ENCODE measurements at regions not wholly inside any gene's neighbourhood (a gene's known extent, or its start where the extent isn't known, plus 50 kb on each side); places are given as distances from the start of the nearest gene placed in this dataset.
"Not testable (repeated sequence)": the region's sequence is repeated elsewhere in the genome, so short reads cannot be mapped to it uniquely, and the experiment has no call there.

GRCh38 chr2:94576486-94576885 is 294.7 kb upstream of the TEKT4 start:
- not testable (repeated sequence) for DNase-seq

GRCh38 chr2:94577160-94577559 is 294.1 kb upstream of the TEKT4 start:
- DNase-seq: not testable (repeated sequence)

GRCh38 chr2:94579221-94579620 is 292.0 kb upstream of the TEKT4 start:
- DNase-seq: not testable (repeated sequence)

- DNase-seq: not testable (repeated sequence)
Observed at GRCh38 chr2:94583081-94583723, 288.0 kb upstream of the TEKT4 start.

- not testable (repeated sequence) for DNase-seq
Observed at GRCh38 chr2:94584569-94584968, 286.7 kb upstream of the TEKT4 start.

- DNase-seq: not testable (repeated sequence)
Observed at GRCh38 chr2:94586032-94586982, 284.9 kb upstream of the TEKT4 start.

GRCh38 chr2:94587042-94587441 is 284.2 kb upstream of the TEKT4 start:
- DNase-seq: not testable (repeated sequence)

GRCh38 chr2:94594019-94594836 is 277.0 kb upstream of the TEKT4 start:
- DNase-seq: not testable (repeated sequence)

- not testable (repeated sequence) for DNase-seq
Observed at GRCh38 chr2:94595956-94596355, 275.3 kb upstream of the TEKT4 start.

GRCh38 chr2:94598075-94598713 is 273.0 kb upstream of the TEKT4 start:
- DNase-seq: not testable (repeated sequence)

- not testable (repeated sequence) for DNase-seq
Observed at GRCh38 chr2:94600929-94601328, 270.3 kb upstream of the TEKT4 start.

GRCh38 chr2:94602466-94602865 is 268.8 kb upstream of the TEKT4 start:
- DNase-seq: no peak

- DNase-seq: no peak
Observed at GRCh38 chr2:94622113-94622618, 249.1 kb upstream of the TEKT4 start.

- not testable (repeated sequence) for DNase-seq
Observed at GRCh38 chr2:94628953-94629352, 242.3 kb upstream of the TEKT4 start.

- not testable (repeated sequence) for DNase-seq
Observed at GRCh38 chr2:94641397-94641796, 229.8 kb upstream of the TEKT4 start.

GRCh38 chr2:94652131-94652530 is 219.1 kb upstream of the TEKT4 start:
- DNase-seq: not testable (repeated sequence)

GRCh38 chr2:94669858-94670257 is 201.4 kb upstream of the TEKT4 start:
- DNase-seq: not testable (repeated sequence)

GRCh38 chr2:94694236-94694635 is 177.0 kb upstream of the TEKT4 start:
- not testable (repeated sequence) for DNase-seq

GRCh38 chr2:94708982-94709381 is 162.2 kb upstream of the TEKT4 start:
- not testable (repeated sequence) for DNase-seq

GRCh38 chr2:94725543-94725942 is 145.7 kb upstream of the TEKT4 start:
- no peak for DNase-seq

GRCh38 chr2:94735536-94735935 is 135.7 kb upstream of the TEKT4 start:
- not testable (repeated sequence) for DNase-seq

- not testable (repeated sequence) for DNase-seq
Observed at GRCh38 chr2:94737145-94737544, 134.1 kb upstream of the TEKT4 start.

Measured in suppressor macrophage treated with lipopolysaccharide for 1 hour (primary cell).